Astrocyte of the spinal cord (primary cell): ENCODE measurements at regions not wholly inside any gene's neighbourhood (a gene's known extent, or its start where the extent isn't known, plus 50 kb on each side); places are given as distances from the start of the nearest gene placed in this dataset.

Source experiments
- DNase-seq: peaks from one replicate; pipeline ENCODE4 v3.0.0; 2011; ENCODE audit warnings: low read depth, low spot score
- H3K4me3 ChIP-seq: 2 replicates; pipeline ENCODE4 v1.5.1; 2011; ENCODE audit warnings: low read depth, mild to moderate bottlenecking, low read length, moderate library complexity
- in situ Hi-C: cut with HindIII; loops from 2 replicates; pipeline ENCODE4 v1.10.0; 2017; ENCODE audit warnings: low sequenced_read_pairs
- TF ChIP-seq, protein P1 (sequence below): IDR thresholded peaks from 2 replicates; pipeline ENCODE4 v1.5.1; 2012; ENCODE audit warnings: low read depth, mild to moderate bottlenecking, low read length, inconsistent platforms

DNA sequence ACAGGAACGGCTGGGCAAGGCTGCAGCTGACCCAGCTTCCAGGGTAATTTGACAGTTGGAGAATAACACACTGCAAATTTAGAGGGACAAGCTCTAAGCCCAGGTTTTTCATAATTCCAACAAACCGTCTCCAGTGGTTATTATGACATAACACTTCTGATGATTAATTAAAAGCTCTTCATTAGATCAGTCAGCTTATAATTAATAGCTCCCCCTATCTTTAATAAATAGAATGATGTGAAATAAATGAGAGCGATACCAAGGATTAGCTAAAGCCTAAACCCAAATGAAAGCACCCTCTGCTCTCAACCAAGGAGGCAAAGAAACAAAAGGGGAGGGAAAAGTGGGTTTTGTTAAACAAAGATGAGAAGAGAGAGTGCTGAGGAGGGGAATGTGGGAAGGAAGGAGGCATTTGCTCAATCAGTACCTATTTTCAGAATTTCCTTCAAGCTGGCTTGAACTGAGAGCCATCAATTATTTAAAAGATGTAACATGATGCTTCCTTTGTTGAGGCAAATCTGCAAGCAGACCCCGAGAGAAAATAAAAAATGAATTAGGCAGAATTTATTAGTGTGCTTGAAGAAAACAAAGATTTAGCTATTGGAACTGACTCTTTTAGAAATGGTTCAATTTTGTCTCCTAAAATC is 221.8 kb upstream of the ESRRG start:
- H3K4me3 ChIP-seq: no peak overlapping the region
- no peak for DNase-seq
- TF ChIP-seq, protein P1, sequence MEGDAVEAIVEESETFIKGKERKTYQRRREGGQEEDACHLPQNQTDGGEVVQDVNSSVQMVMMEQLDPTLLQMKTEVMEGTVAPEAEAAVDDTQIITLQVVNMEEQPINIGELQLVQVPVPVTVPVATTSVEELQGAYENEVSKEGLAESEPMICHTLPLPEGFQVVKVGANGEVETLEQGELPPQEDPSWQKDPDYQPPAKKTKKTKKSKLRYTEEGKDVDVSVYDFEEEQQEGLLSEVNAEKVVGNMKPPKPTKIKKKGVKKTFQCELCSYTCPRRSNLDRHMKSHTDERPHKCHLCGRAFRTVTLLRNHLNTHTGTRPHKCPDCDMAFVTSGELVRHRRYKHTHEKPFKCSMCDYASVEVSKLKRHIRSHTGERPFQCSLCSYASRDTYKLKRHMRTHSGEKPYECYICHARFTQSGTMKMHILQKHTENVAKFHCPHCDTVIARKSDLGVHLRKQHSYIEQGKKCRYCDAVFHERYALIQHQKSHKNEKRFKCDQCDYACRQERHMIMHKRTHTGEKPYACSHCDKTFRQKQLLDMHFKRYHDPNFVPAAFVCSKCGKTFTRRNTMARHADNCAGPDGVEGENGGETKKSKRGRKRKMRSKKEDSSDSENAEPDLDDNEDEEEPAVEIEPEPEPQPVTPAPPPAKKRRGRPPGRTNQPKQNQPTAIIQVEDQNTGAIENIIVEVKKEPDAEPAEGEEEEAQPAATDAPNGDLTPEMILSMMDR: no peak
- in situ Hi-C loops: no loop called here

- no peak overlapping the region for H3K4me3 ChIP-seq
- TF ChIP-seq, protein P1: no peak
- in situ Hi-C loops: no loop called here
- DNase-seq: no peak
These were observed 214.3 kb upstream of the ESRRG start for GRCh38 chr1:216937491-216937890.

- TF ChIP-seq, protein P1: no peak
- in situ Hi-C loops: no loop called here
- no peak overlapping the region for H3K4me3 ChIP-seq
- DNase-seq: no peak
These were observed 213.6 kb upstream of the ESRRG start for GRCh38 chr1:216936779-216937178.

DNA sequence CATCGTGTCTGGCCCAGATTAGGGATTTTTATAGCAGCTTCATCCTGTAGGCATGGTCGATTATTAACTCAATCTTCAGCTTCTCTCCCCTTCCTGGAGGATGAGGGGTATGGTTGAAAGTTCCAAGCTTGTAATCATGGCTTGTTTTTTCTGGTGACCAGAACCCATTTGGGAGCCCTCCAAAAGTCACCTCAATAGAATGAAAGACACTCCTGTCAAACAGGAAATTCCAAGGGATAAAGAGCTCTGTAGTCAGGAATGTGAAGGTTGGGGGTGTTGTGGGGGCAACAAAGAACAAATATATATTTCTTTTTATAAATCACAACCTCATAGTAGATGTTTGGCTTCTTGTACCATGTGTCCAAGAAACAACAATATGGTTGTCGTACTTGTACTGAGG is 212.7 kb upstream of the ESRRG start:
- H3K4me3 ChIP-seq: no peak overlapping the region
- in situ Hi-C loops: no loop called here
- DNase-seq: no peak
- TF ChIP-seq, protein P1: no peak

- in situ Hi-C loops: no loop called here
- TF ChIP-seq, protein P1: no peak
- no peak for DNase-seq
- no peak overlapping the region for H3K4me3 ChIP-seq
These were observed 209.2 kb upstream of the ESRRG start for GRCh38 chr1:216932424-216932823.

- TF ChIP-seq, protein P1: no peak
- peak; percentile 71 for DNase-seq
- in situ Hi-C loops: no loop called here
- no peak overlapping the region for H3K4me3 ChIP-seq
These were observed 206.8 kb upstream of the ESRRG start for GRCh38 chr1:216929870-216930582.
